GM18867 (cell line): ENCODE measurements at regions not wholly inside any gene's neighbourhood (a gene's known extent, or its start where the extent isn't known, plus 50 kb on each side); places are given as distances from the start of the nearest gene placed in this dataset.
A peak's percentile ranks its signal among the peaks of the same experiment; 100 is the strongest.
"Not testable (repeated sequence)": the region's sequence is repeated elsewhere in the genome, so short reads cannot be mapped to it uniquely, and the experiment has no call there.

Source experiments
- ATAC-seq: cut with Tn5 transposase; IDR thresholded peaks from one replicate; pipeline ENCODE4 v1.9.1; 2021; ENCODE audit warnings: mild to moderate bottlenecking, moderate library complexity; ENCODE audit not compliant: unreplicated experiment

DNA sequence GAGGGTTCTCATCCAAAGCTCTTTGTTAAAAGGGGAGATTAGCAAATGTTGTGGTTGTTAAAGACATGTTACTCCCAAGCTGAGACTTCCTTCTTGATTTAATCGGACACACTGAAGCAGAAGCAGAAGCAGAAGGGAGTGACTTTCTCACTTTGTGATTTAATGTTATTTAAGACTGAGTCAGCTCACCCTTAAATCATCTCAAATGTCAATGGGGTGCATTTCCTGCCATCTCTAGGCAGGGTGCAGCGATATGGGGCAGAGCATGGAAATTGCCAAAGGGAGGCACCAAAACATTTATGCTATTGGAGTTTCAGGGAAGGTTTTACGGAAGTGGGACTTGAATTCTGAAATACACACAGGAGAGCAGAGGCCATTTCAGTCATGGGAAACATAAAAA, 283.6 kb downstream of the ABCC12 start:
- ATAC-seq = no peak

DNA sequence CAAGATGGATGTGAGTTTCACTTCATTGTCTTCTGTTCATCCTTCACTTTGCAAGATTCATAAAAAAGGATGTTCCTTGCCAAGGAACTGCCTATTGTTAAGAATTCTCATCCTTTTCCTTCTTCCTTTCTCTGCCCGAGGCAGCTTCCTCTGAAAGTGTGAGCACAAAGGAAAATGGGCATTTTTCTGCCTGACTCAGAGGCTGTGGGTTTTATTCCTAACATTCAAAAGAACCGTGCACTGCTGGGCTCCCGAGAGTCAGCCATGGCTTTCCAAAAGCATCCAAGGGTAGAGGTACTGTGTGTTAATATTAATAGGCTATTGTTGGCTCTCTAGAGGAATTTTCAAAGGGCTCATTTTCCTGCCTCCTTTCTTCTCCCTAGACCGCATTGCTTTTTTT, 289.4 kb downstream of the ABCC12 start:
- ATAC-seq = no peak

DNA sequence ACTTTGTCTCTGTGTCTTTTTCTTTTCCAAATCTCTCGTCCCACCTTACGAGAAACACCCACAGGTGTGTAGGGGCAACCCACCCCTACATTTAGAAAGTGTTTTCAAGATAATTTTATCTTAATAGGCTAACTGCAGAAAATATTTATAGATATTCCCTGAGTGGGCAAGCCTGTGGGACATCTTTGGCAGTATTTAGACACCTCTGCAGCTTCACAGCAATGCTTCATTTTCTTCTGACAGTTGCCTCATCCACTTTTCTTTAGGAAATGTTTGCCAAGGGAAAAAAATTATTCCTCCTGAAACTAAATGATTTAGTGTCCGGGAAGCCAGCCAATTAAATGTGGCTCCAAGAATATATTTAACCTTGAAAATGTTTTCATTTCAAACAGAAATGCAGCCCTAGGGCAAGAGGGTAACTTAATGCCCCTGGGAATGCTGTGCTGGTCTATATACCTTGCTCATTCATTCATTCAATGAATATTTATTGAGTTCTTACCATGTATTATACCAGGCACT, 290.4 kb downstream of the ABCC12 start:
- no peak for ATAC-seq

DNA sequence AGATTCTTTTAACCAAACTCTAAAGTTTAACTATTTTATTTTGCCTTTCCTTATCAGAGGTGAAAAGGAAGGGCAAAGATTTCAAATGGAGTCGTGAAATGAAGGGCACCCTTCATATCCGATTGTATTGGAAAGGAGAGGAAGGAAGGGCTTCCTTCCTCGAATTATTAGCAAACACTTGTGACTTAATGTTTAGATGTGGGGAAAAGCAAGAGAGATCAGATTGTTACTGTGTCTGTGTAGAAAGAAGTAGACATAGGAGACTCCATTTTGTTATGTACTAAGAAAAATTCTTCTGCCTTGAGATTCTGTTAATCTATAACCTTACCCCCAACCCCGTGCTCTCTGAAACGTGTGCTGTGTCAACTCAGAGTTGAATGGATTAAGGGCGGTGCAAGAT, 291.5 kb downstream of the ABCC12 start:
- not testable (repeated sequence) for ATAC-seq

DNA sequence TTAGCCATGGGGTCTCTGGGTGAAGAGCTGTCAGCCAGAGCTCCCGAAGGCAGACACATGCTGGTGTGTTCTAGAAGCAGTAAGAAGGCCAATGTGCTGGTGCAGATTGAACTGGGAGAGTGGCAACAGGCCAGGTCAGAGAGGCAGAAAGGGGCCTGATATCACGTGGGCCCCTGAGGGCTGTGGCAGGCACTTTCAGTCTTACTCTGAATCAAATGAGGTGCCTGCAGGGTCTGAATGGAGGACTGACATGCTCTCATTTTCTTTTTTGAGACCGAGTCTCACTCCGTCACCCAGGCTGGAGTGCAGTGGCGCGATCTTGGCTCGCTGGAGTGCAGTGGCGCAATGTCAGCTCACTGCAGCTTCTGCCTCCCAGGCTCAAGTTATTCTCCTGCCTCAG, 293.8 kb downstream of the ABCC12 start:
- peak; percentile 96 for ATAC-seq

DNA sequence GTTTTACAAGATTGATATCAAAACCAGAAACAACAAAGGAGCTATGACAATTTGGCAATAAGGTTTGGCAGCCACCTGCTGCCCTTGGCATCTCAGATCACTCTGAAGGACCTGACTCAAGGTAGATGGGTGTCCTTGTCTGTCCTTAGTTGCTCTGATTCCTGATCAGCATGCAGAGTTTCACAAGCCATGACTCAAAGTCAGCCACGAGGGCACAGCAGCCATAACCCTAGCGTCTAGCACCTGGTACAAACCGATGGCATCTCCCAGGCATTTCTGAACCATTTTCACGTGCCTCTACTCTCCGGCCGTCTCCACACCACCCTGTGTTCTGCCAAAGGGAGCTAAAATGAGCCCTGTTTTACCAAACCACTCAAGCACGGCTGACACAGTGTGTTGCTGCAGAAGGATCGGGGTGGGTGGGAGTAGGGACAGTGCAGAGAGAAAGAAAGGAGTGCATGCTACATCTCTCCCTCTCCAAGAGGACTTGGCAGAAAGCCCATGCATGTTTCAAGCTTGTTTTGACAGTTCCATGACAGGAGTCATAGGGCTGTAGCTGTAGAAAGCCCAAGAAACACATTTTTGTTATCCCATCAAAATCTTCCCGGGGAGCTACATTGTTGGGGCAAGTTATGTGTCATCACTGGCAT, 297.3 kb downstream of the ABCC12 start:
- ATAC-seq = no peak

DNA sequence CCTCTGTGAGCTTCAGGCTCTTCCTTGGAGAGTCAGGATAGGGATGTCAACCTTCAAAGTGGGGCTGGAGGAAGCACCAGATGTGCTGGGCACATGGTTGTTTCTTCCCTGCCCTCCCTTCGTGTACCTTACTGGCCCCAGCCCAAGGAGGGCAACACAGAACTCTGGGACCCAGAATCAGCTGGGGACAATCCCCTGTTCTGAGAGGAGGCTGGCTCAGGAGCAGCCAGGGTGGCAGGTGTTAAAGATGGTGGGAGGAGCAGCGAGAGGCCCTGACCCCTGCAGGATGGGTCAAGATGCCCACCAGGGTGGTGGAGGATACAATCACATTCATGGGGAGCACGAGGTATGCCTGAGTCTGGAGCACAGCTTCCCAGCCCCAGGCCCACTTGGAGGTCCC, 300.4 kb downstream of the ABCC12 start:
- no peak for ATAC-seq

DNA sequence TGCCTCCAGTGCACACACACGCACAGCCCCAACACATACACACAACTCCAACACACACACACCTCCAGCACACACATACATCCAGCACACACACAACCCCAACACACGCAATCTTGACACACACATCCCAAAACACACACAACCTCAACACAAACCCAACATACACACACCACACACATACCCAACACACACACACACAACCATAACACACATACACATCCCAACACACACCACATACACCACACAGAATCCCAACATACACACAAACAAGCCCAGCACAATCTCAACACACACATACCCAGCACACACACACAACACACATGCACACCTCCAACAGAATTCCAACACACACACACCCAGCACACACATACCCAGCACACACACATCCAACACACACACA, 301.1 kb downstream of the ABCC12 start:
- no peak for ATAC-seq

- ATAC-seq = no peak
These were observed 302.8 kb downstream of the ABCC12 start for GRCh38 chr16:47852991-47853390.

- no peak for ATAC-seq
These were observed 304.6 kb downstream of the ABCC12 start for GRCh38 chr16:47851146-47851545.

DNA sequence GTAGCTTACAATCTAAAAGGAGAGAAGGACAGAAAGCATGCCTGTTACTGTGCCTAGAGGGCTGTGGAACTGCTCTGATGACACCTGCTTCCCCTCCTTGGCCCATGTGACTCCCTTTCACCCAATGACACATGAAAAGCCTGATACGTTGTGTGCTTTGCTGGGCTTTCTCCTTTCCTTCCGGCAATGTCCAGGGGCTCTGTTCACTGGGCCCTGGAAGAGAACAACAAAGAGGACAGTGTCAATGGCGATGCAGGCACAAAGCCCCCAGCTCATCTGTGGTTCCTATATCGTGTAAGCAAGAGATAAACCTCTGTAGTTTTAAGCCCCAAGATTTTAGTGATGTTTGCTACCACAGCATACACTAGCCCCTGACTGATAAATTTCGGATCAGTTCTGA, 306.1 kb downstream of the ABCC12 start:
- no peak for ATAC-seq

GRCh38 chr16:47848421-47849109, 307.2 kb downstream of the ABCC12 start:
- no peak for ATAC-seq

DNA sequence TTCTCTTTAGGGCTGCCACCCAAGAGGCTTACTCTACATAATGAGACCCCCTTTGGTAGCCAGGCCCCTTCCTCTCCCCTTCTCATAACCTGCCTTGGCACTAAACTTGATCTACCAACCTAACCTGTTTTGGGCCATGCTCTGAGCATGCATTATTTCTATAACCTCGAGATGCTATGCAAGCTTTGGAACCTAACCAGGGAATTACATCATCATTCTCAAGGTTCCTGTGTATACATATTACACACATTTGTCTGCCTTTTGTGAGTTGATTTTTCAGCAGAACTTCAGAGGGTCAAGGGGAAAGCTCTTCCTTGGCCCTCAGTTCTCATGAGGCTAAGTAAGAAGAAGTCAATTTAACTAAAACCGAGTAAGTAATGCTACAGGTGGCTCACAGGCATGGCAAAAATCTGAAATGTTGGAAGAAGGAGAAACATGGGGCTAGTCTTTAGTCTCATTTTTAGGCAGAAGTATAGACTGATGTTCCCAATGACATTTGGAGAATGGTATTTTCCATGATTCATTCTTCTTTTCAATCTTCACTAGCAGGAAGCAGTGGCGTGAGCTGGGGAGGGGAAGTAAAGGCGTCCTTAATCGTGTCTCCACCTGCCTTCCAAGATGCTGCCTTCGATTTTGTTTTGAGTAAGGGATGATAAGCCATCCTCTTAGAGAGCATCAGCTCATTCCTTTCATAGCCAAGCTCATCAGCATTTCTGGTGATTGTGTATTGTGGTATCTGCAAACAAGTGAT, 308.4 kb downstream of the ABCC12 start:
- ATAC-seq = no peak

GRCh38 chr16:47834485-47835024, 321.2 kb downstream of the ABCC12 start:
- no peak for ATAC-seq

- no peak for ATAC-seq
These were observed 322.0 kb downstream of the ABCC12 start for GRCh38 chr16:47833771-47834170.

DNA sequence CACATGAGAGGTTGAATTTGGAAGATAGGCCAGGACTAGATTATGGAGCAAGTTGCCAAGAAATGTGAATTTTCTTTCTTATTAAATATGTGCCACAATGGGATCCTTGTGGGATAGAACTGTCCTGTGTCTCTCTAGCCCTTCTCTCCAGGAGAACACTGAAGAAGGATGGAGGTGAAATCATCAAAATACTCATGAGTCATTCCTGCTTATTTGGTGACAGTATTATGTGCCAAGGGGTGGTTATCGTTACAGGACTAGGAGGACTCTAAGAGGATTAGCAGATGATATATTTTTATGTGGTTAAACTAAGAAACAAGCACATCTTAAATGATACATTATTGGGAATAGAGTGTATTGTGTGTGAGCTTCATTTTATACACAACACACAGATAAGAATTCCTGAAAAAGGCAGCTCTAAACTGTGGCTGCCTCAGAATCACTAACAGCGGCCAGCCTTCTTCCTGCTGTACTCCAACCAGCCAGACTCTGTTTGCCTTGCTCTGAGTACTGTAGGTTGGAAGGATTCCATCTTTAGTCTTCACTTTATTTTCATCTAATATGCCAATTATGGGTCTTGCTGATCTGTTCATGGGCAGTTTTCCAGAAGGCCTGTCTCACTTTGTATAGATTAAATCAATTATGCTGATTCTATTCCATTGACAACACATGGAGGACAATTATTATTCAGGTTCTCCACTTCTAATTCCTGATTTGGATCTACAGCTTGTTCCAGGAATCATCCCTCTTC, 325.8 kb downstream of the ABCC12 start:
- no peak for ATAC-seq

- ATAC-seq = no peak
These were observed 329.7 kb downstream of the ABCC12 start for GRCh38 chr16:47826070-47826469.

DNA sequence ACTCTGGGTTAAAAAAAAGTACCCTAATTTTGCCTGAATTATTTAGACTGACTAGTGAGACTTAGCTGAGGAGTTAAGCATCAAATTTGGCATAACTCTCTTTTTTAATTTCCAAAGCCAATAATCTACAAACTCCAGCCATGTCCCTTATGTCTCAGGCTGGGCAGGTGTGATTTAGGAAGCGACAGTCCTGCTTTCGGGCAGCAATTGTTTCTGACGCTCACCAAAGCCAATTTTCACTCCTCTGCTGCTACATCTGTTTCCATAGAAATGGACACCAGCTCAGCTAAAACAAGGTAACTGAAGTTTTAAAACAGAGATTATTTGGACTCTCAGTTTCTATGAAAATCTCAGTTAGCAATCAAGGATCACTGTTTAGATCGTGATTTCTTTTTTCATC, 338.7 kb downstream of the ABCC12 start:
- ATAC-seq = no peak

DNA sequence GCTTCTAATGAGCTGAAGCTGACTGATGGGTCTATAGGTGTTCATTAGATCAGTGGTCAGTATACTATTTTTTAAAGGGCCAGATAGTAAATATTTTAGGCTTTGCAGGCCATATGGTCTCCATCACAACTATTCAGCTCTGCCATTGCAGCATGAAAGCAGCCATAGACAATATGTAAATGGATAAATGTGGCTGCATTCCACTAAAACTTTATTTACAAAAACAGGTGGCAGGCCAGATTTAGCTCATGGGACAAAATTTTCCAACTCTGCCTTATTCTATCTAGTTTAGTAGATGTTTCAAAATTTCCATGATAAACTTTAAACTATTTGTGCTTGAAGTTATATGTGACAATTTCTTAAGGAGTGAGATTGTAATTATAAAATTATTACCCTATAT, 339.3 kb downstream of the ABCC12 start:
- no peak for ATAC-seq

- no peak for ATAC-seq
These were observed 340.1 kb downstream of the ABCC12 start for GRCh38 chr16:47815655-47816054.

- ATAC-seq = not testable (repeated sequence)
These were observed 344.0 kb downstream of the ABCC12 start for GRCh38 chr16:47811758-47812157.
